ENCODE measurements at regions not wholly inside any gene's neighbourhood (a gene's known extent, or its start where the extent isn't known, plus 50 kb on each side); places are given as distances from the start of the nearest gene placed in this dataset.

DNA sequence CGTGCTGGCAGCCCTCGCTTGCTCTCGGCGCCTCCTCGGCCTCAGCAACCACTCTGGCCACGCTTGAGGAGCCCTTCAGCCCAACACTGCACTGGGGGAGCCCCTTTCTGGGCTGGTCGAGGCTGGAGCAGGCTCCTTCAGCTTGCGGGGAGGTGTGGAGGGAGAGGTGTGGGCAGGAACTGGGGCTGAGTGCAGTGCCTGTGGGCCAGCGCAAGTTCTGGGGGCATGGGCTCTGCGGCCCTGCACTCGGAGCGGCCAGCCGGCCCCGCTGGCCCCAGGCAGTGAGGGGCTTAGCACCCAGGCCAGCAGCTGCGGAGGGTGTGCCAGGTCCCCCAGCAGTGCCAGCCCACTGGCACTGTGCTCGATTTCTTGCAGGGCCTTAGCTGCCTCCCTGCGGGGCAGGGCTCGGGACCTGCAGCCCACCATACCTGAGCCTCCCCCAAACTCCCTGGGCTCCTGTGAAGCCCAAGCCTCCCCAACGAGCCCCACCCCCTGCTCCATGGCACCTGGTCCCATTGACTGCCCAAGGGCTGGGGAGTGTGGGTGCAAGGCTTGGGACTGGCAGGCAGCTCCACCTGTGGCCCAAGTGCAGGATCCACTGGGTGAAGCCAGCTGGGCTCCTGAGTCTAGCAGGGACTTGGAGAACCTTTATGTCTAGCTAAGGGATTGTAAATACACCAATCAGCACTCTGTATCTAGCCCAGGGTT lies 556.8 kb downstream of the GABRG1 start:
- Histone ChIP-seq H3K36me3 (replicated peaks in 1 of 2; ENCODE audit: control insufficient read depth in 1 of 2, insufficient read depth in 2 of 2, low read length in 2 of 2) (no peaks in the 10 kb centered on the region), H3K4me1 (ENCODE audit: insufficient read depth, low read length) (no peaks in the 10 kb centered on the region), H3K27me3 (ENCODE audit: control insufficient read depth in 1 of 2, insufficient read depth in 2 of 2, low read length in 2 of 2) (no peaks in the 10 kb centered on the region), H2AFZ (ENCODE audit: low read length) (no peak overlapping the region), H4K20me1 (ENCODE audit: insufficient read depth, low read length) (no peaks in the 10 kb centered on the region), H3K9me3 (ENCODE audit: low read length) (no peaks in the 10 kb centered on the region), H3K4me2 (ENCODE audit: low read depth, low read length) (no peak overlapping the region), H3K4me3 (replicated peaks in 1 of 3; ENCODE audit: insufficient read depth in 1 of 3, low read depth in 2 of 3, low read length in 3 of 3) (no peak overlapping the region), H3K9ac (ENCODE audit: insufficient read depth, low read depth, low read length) (no peak overlapping the region), H3K27ac (ENCODE audit: extremely low read length, insufficient read depth, low read length) (no peak overlapping the region), H3K79me2 (ENCODE audit: insufficient read depth, low read length) (no peaks in the 10 kb centered on the region)
- ATAC-seq: no peak
- WGBS (ENCODE audit: low lambda C conversion rate): 2% methylated on average over 6 of the region's 19 CpGs
- no peak for DNase-seq (ENCODE audit: low spot score)
- ChIA-PET CTCF (ENCODE audit: low intra/inter-chr PET ratio, low total read pairs) (no interaction called here), POLR2A (no interaction called here)
- intact Hi-C loops (cut with micrococcal nuclease; ENCODE audit: unreplicated experiment) (no loop called here), in situ Hi-C loops (cut with HindIII; ENCODE audit: extremely low pct_ligation_motif_present, low pct_unique_long_range_greater_than_20kb) (no loop called here)
- no TSS peak for BruUV-seq (replicated peaks)
- FAIRE-seq: no peak
- TF ChIP-seq, protein P1, sequence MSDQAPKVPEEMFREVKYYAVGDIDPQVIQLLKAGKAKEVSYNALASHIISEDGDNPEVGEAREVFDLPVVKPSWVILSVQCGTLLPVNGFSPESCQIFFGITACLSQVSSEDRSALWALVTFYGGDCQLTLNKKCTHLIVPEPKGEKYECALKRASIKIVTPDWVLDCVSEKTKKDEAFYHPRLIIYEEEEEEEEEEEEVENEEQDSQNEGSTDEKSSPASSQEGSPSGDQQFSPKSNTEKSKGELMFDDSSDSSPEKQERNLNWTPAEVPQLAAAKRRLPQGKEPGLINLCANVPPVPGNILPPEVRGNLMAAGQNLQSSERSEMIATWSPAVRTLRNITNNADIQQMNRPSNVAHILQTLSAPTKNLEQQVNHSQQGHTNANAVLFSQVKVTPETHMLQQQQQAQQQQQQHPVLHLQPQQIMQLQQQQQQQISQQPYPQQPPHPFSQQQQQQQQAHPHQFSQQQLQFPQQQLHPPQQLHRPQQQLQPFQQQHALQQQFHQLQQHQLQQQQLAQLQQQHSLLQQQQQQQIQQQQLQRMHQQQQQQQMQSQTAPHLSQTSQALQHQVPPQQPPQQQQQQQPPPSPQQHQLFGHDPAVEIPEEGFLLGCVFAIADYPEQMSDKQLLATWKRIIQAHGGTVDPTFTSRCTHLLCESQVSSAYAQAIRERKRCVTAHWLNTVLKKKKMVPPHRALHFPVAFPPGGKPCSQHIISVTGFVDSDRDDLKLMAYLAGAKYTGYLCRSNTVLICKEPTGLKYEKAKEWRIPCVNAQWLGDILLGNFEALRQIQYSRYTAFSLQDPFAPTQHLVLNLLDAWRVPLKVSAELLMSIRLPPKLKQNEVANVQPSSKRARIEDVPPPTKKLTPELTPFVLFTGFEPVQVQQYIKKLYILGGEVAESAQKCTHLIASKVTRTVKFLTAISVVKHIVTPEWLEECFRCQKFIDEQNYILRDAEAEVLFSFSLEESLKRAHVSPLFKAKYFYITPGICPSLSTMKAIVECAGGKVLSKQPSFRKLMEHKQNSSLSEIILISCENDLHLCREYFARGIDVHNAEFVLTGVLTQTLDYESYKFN (CRISPR knock-in tag; conservative IDR thresholded peaks at IDR 0.05): no peak
- TF ChIP-seq NONO (IDR thresholded peaks at IDR 0.05) (no peak), NONO (CRISPR knock-in tag; conservative IDR thresholded peaks at IDR 0.05) (no peak), ZNF776 (CRISPR knock-in tag; IDR thresholded peaks at IDR 0.05) (no peak), GATAD2A (CRISPR knock-in tag; IDR thresholded peaks at IDR 0.05) (no peak), NR2F6 (IDR thresholded peaks at IDR 0.05) (no peak), NR2F6 (CRISPR knock-in tag; IDR thresholded peaks at IDR 0.05) (no peak), NR3C1 (CRISPR knock-in tag; IDR thresholded peaks at IDR 0.05) (no peak), CBX2 (IDR thresholded peaks at IDR 0.05; ENCODE audit: low read depth, low read length) (no peak), CBX2 (CRISPR knock-in tag; IDR thresholded peaks at IDR 0.05; ENCODE audit: low read depth) (no peak), ZMYM4 (CRISPR knock-in tag; IDR thresholded peaks at IDR 0.05) (no peak), RXRB (CRISPR knock-in tag; IDR thresholded peaks at IDR 0.05; ENCODE audit: borderline replicate concordance) (no peak), ZNF20 (CRISPR knock-in tag; IDR thresholded peaks at IDR 0.05) (no peak), ERF (CRISPR knock-in tag; IDR thresholded peaks at IDR 0.05) (no peak), ZNF816 (CRISPR knock-in tag; IDR thresholded peaks at IDR 0.05; ENCODE audit: borderline replicate concordance) (no peak), KDM5A (IDR thresholded peaks at IDR 0.05; ENCODE audit: borderline replicate concordance, low read length) (no peak), CAMTA2 (CRISPR knock-in tag; IDR thresholded peaks at IDR 0.05; ENCODE audit: borderline replicate concordance) (no peak)
- TF ChIP-seq, protein P2, sequence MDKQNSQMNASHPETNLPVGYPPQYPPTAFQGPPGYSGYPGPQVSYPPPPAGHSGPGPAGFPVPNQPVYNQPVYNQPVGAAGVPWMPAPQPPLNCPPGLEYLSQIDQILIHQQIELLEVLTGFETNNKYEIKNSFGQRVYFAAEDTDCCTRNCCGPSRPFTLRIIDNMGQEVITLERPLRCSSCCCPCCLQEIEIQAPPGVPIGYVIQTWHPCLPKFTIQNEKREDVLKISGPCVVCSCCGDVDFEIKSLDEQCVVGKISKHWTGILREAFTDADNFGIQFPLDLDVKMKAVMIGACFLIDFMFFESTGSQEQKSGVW (CRISPR knock-in tag; IDR thresholded peaks at IDR 0.05; ENCODE audit: borderline replicate concordance): no peak
- TF ChIP-seq, protein P3, sequence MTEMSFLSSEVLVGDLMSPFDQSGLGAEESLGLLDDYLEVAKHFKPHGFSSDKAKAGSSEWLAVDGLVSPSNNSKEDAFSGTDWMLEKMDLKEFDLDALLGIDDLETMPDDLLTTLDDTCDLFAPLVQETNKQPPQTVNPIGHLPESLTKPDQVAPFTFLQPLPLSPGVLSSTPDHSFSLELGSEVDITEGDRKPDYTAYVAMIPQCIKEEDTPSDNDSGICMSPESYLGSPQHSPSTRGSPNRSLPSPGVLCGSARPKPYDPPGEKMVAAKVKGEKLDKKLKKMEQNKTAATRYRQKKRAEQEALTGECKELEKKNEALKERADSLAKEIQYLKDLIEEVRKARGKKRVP (CRISPR knock-in tag; IDR thresholded peaks at IDR 0.05): no peak
- TF ChIP-seq, protein P4, sequence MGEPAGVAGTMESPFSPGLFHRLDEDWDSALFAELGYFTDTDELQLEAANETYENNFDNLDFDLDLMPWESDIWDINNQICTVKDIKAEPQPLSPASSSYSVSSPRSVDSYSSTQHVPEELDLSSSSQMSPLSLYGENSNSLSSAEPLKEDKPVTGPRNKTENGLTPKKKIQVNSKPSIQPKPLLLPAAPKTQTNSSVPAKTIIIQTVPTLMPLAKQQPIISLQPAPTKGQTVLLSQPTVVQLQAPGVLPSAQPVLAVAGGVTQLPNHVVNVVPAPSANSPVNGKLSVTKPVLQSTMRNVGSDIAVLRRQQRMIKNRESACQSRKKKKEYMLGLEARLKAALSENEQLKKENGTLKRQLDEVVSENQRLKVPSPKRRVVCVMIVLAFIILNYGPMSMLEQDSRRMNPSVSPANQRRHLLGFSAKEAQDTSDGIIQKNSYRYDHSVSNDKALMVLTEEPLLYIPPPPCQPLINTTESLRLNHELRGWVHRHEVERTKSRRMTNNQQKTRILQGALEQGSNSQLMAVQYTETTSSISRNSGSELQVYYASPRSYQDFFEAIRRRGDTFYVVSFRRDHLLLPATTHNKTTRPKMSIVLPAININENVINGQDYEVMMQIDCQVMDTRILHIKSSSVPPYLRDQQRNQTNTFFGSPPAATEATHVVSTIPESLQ (CRISPR knock-in tag; conservative IDR thresholded peaks at IDR 0.05): no peak

Data from HepG2 (cell line).